ENCODE measurements at regions not wholly inside any gene's neighbourhood (a gene's known extent, or its start where the extent isn't known, plus 50 kb on each side); places are given as distances from the start of the nearest gene placed in this dataset.

GRCh38 chr11:95521133-95521542, 268.4 kb downstream of the FAM76B start:
- H3K36me3 ChIP-seq = no peaks in the 10 kb centered on the region
- no peak overlapping the region for H3K27ac ChIP-seq
- TF ChIP-seq CTCF (IDR thresholded peaks at IDR 0.05) = no peak
- no peaks in the 10 kb centered on the region for H3K27me3 ChIP-seq
- H3K4me3 ChIP-seq = no peak overlapping the region
- no peaks in the 10 kb centered on the region for H3K4me1 ChIP-seq
- H3K9me3 ChIP-seq = no peaks in the 10 kb centered on the region
- no peak for DNase-seq (ENCODE audit: low spot score)

GRCh38 chr11:95520369-95521132, 269.0 kb downstream of the FAM76B start:
- TF ChIP-seq CTCF (IDR thresholded peaks at IDR 0.05) = no peak
- no peaks in the 10 kb centered on the region for H3K36me3 ChIP-seq
- no peaks in the 10 kb centered on the region for H3K9me3 ChIP-seq
- no peak for DNase-seq (ENCODE audit: low spot score)
- no peaks in the 10 kb centered on the region for H3K27me3 ChIP-seq
- H3K4me3 ChIP-seq = no peak overlapping the region
- H3K4me1 ChIP-seq = no peaks in the 10 kb centered on the region
- no peak overlapping the region for H3K27ac ChIP-seq

- Histone ChIP-seq H3K36me3 (no peaks in the 10 kb centered on the region), H3K9me3 (no peaks in the 10 kb centered on the region), H3K27ac (no peak overlapping the region), H3K4me3 (no peak overlapping the region), H3K4me1 (no peaks in the 10 kb centered on the region), H3K27me3 (no peaks in the 10 kb centered on the region)
- DNase-seq (ENCODE audit: low spot score) = no peak
- no peak for TF ChIP-seq CTCF (IDR thresholded peaks at IDR 0.05)
These were observed 269.7 kb downstream of the FAM76B start for GRCh38 chr11:95519912-95520311.

GRCh38 chr11:95517453-95517852, 272.1 kb downstream of the FAM76B start:
- no peaks in the 10 kb centered on the region for H3K9me3 ChIP-seq
- no peaks in the 10 kb centered on the region for H3K27me3 ChIP-seq
- no peak overlapping the region for H3K27ac ChIP-seq
- peaks cover 0 to 4% of the 10 kb centered on the region in 2 donors for H3K4me1 ChIP-seq
- no peak for DNase-seq (ENCODE audit: low spot score)
- H3K4me3 ChIP-seq = no peak overlapping the region
- no peaks in the 10 kb centered on the region for H3K36me3 ChIP-seq
- no peak for TF ChIP-seq CTCF (IDR thresholded peaks at IDR 0.05)

GRCh38 chr11:95516786-95517185, 272.8 kb downstream of the FAM76B start:
- Histone ChIP-seq H3K9me3 (no peaks in the 10 kb centered on the region), H3K4me3 (no peak overlapping the region), H3K27ac (no peak overlapping the region), H3K36me3 (no peaks in the 10 kb centered on the region), H3K4me1 (peaks cover 0 to 6% of the 10 kb centered on the region in 2 donors), H3K27me3 (no peaks in the 10 kb centered on the region)
- DNase-seq (ENCODE audit: low spot score) = no peak
- no peak for TF ChIP-seq CTCF (IDR thresholded peaks at IDR 0.05)

- H3K9me3 ChIP-seq = no peaks in the 10 kb centered on the region
- no peak for DNase-seq (ENCODE audit: low spot score)
- H3K36me3 ChIP-seq = no peaks in the 10 kb centered on the region
- peaks cover 0 to 6% of the 10 kb centered on the region in 2 donors for H3K4me1 ChIP-seq
- no peak overlapping the region for H3K4me3 ChIP-seq
- H3K27ac ChIP-seq = no peak overlapping the region
- TF ChIP-seq CTCF (IDR thresholded peaks at IDR 0.05) = no peak
- H3K27me3 ChIP-seq = no peaks in the 10 kb centered on the region
These were observed 273.4 kb downstream of the FAM76B start for GRCh38 chr11:95516175-95516574.
